GM23248 (cell line): ENCODE measurements at regions not wholly inside any gene's neighbourhood (a gene's known extent, or its start where the extent isn't known, plus 50 kb on each side); places are given as distances from the start of the nearest gene placed in this dataset.
"Not testable (repeated sequence)": the region's sequence is repeated elsewhere in the genome, so short reads cannot be mapped to it uniquely, and the experiment has no call there.

Experiments
- EZH2 ChIP-seq: fragments of 200-600 bp; sonication (generic); IDR thresholded peaks from 2 replicates; pipeline ENCODE4 v1.6.1; 2018; ENCODE audit warnings: antibody characterized with exemption, mild to moderate bottlenecking; ENCODE audit not compliant: insufficient read depth, poor library complexity, severe bottlenecking
- EZH2phosphoT487 ChIP-seq: fragments of 200-600 bp; sonication (generic); IDR thresholded peaks from 2 replicates; pipeline ENCODE4 v1.6.1; 2018; ENCODE audit warnings: antibody characterized with exemption, moderate library complexity, mild to moderate bottlenecking, low read depth; ENCODE audit not compliant: insufficient read depth

GRCh38 chr1:120664376-120665249 lies 59.1 kb upstream of the NBPF26 start:
- TF ChIP-seq EZH2phosphoT487, EZH2: not testable (repeated sequence)
